SK-N-SH (cell line): ENCODE measurements at regions not wholly inside any gene's neighbourhood (a gene's known extent, or its start where the extent isn't known, plus 50 kb on each side); places are given as distances from the start of the nearest gene placed in this dataset.

Experiments
- CTCF ChIA-PET: fragments of 300-600, 350-600 bp; formaldehyde crosslinking; extraction: SDS; loops from one replicate; lab custom pipeline; 2021; lab: Yijun Ruan, JAX
- POLR2A ChIA-PET: fragments of 350-600 bp; sonication (Branson Sonifier 250); formaldehyde crosslinking; extraction: SDS; loops from one replicate; lab custom pipeline; 2020; ENCODE audit warnings: antibody characterized with exemption, inconsistent platforms; lab: Yijun Ruan, JAX
- DNase-seq: peaks from one replicate; pipeline ENCODE4 v3.0.0; 2012
- H2AFZ ChIP-seq: fragments of 200-600 bp; sonication (generic); 2 replicates; pipeline ENCODE4 v1.8.1; 2016; ENCODE audit warnings: antibody characterized with exemption, mild to moderate bottlenecking, low read depth
- H3F3A ChIP-seq: fragments of 200-600 bp; sonication (generic); replicated peaks from 2 replicates; pipeline ENCODE3; 2016; ENCODE audit warnings: antibody characterized with exemption, mild to moderate bottlenecking; ENCODE audit not compliant: insufficient read depth
- H3K27ac ChIP-seq, 2 experiments: fragments of 200-500 bp in 1 of 2; fragments of 200-600 bp in 1 of 2; sonication (Bioruptor generic) in 1 of 2; sonication (generic), shearing (Covaris generic) in 1 of 2; 2 replicates each; pipeline versions ENCODE4 v1.5.1 to v1.6.1; 2014 to 2016; ENCODE audit warnings: low read depth in 2 of 2, inconsistent platforms in 1 of 2, low read length in 1 of 2, mild to moderate bottlenecking in 1 of 2, mixed read lengths in 1 of 2
- H3K27me3 ChIP-seq: fragments of 200-600 bp; sonication (generic), shearing (Covaris generic); 2 replicates; pipeline ENCODE4 v1.6.1; 2016; ENCODE audit warnings: mixed run types; ENCODE audit not compliant: insufficient read depth
- H3K36me3 ChIP-seq, 2 experiments: fragments of 200-500 bp in 1 of 2; fragments of 200-600 bp in 1 of 2; sonication (Bioruptor generic) in 1 of 2; sonication (generic) in 1 of 2; replicated peaks in 1 of 2; 2 replicates each; pipeline versions ENCODE3 to v1.5.1; 2014 to 2016; ENCODE audit warnings: low read length in 1 of 2, mild to moderate bottlenecking in 1 of 2; ENCODE audit not compliant: insufficient read depth in 2 of 2, control insufficient read depth in 1 of 2
- H3K4me1 ChIP-seq, 2 experiments: fragments of 200-500 bp in 1 of 2; fragments of 200-600 bp in 1 of 2; sonication (Bioruptor generic) in 1 of 2; sonication (generic), shearing (Covaris generic) in 1 of 2; 2 replicates each; pipeline versions ENCODE4 v1.5.1 to v1.6.1; 2014 to 2016; ENCODE audit warnings: low read depth in 1 of 2, low read length in 1 of 2, mixed run types in 1 of 2; ENCODE audit not compliant: insufficient read depth in 2 of 2, control insufficient read depth in 1 of 2
- H3K4me2 ChIP-seq: fragments of 200-600 bp; sonication (generic), shearing (Covaris generic); 2 replicates; pipeline ENCODE4 v1.6.1; 2017; ENCODE audit warnings: mixed run types
- H3K4me3 ChIP-seq, 2 experiments: fragments of 200-500 bp in 1 of 2; fragments of 200-600 bp in 1 of 2; sonication (Bioruptor generic) in 1 of 2; sonication (generic), shearing (Covaris generic) in 1 of 2; 2 replicates each; pipeline versions ENCODE4 v1.5.1 to v1.8.1; 2014 to 2016; ENCODE audit warnings: low read depth in 2 of 2, inconsistent platforms in 1 of 2, low read length in 1 of 2, mild to moderate bottlenecking in 1 of 2, mixed read lengths in 1 of 2, moderate library complexity in 1 of 2
- H3K79me2 ChIP-seq: fragments of 200-600 bp; sonication (generic); 2 replicates; pipeline ENCODE4 v1.8.1; 2017; ENCODE audit warnings: mild to moderate bottlenecking; ENCODE audit not compliant: insufficient read depth
- H3K9ac ChIP-seq: fragments of 200-600 bp; sonication (generic); 2 replicates; pipeline ENCODE4 v1.6.1; 2017; ENCODE audit warnings: mixed run types
- H3K9me2 ChIP-seq: fragments of 200-600 bp; sonication (generic); 2 replicates; pipeline ENCODE4 v1.6.1; 2017; ENCODE audit warnings: mixed run types
- H3K9me3 ChIP-seq: fragments of 200-600 bp; sonication (generic); 2 replicates; pipeline ENCODE4 v1.6.1; 2017; ENCODE audit warnings: mixed run types, mild to moderate bottlenecking, moderate library complexity
- H4K20me1 ChIP-seq: fragments of 200-600 bp; sonication (generic); 2 replicates; pipeline ENCODE4 v1.6.1; 2017; ENCODE audit warnings: mild to moderate bottlenecking, mixed run types; ENCODE audit not compliant: insufficient read depth
- CHD2 ChIP-seq: fragments of 150-350 bp; IDR thresholded peaks from 2 replicates; pipeline ENCODE4 v1.6.1; 2018; ENCODE audit warnings: low read length; ENCODE audit not compliant: partially characterized antibody
- ELF1 ChIP-seq: IDR thresholded peaks from 2 replicates; pipeline ENCODE4 v1.4.0; 2012
- EZH2phosphoT487 ChIP-seq: fragments of 200-600 bp; sonication (generic); IDR thresholded peaks from 2 replicates; pipeline ENCODE4 v1.6.1; 2017; ENCODE audit warnings: low read depth, mixed run types, mild to moderate bottlenecking, antibody characterized with exemption, moderate library complexity, borderline replicate concordance
- FOXM1 ChIP-seq: IDR thresholded peaks from 2 replicates; pipeline ENCODE4 v1.4.0; 2012; ENCODE audit warnings: low read depth, mild to moderate bottlenecking
- GATA2 ChIP-seq: sonication (generic); formaldehyde crosslinking; IDR thresholded peaks from 2 replicates; pipeline ENCODE4 v1.5.0; 2020; ENCODE audit warnings: mild to moderate bottlenecking, missing genetic modification reagents
- NRF1 ChIP-seq: IDR thresholded peaks from 2 replicates; pipeline ENCODE4 v1.6.1; 2012; ENCODE audit warnings: low read depth, mild to moderate bottlenecking, low read length
- POLR2AphosphoS5 ChIP-seq: IDR thresholded peaks from 2 replicates; pipeline ENCODE4 v1.6.1; 2012; ENCODE audit warnings: low read depth, low read length
- RAD21 ChIP-seq: IDR thresholded peaks from 2 replicates; pipeline ENCODE4 v1.6.1; 2012; ENCODE audit warnings: mild to moderate bottlenecking, low read length
- RCOR1 ChIP-seq: fragments of 150-350 bp; IDR thresholded peaks from 2 replicates; pipeline ENCODE4 v1.6.1; 2017; ENCODE audit warnings: antibody characterized with exemption, low read length
- SMC3 ChIP-seq: IDR thresholded peaks from 2 replicates; pipeline ENCODE4 v1.6.1; 2012; ENCODE audit warnings: low read depth, low read length, improper control_type of control experiment
- TCF12 ChIP-seq: IDR thresholded peaks from 2 replicates; pipeline ENCODE4 v1.4.0; 2012
- YY1 ChIP-seq: IDR thresholded peaks from 2 replicates; pipeline ENCODE4 v1.4.0; 2012; ENCODE audit warnings: low read depth, mild to moderate bottlenecking
- TF ChIP-seq, protein P1 (sequence below): IDR thresholded peaks from 2 replicates; pipeline ENCODE4 v1.4.0; 2012; ENCODE audit warnings: low read depth, borderline replicate concordance
- TF ChIP-seq, protein P2 (sequence below): fragments of 150-350 bp; IDR thresholded peaks from 2 replicates; pipeline ENCODE4 v1.6.1; 2017; ENCODE audit warnings: antibody characterized with exemption, low read length, low read depth, borderline replicate concordance

DNA sequence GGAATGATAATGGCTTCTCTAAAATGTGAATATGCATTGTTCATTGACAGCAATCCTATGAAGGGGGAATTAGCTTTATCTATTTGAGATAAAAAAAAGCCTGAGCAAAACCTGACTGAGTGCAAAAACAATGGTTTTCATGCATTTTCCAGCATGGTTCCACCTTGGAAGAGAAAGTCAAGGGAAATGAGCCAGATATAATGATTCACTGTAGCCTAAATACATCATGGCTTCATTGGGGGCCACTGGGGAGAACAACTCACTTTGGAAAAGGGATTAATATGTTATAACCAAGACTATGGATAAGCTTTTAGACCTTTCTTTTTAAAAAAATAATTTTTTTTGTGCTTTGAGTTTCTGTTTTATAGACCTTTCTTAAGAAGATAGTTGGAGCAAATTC, 679.7 kb downstream of the NYAP2 start (continued):
- TF ChIP-seq GATA2 (CRISPR knock-in tag) (no peak), POLR2AphosphoS5 (no peak), RAD21 (no peak), FOXM1 (no peak), YY1 (no peak), ELF1 (no peak)
- TF ChIP-seq, protein P1, sequence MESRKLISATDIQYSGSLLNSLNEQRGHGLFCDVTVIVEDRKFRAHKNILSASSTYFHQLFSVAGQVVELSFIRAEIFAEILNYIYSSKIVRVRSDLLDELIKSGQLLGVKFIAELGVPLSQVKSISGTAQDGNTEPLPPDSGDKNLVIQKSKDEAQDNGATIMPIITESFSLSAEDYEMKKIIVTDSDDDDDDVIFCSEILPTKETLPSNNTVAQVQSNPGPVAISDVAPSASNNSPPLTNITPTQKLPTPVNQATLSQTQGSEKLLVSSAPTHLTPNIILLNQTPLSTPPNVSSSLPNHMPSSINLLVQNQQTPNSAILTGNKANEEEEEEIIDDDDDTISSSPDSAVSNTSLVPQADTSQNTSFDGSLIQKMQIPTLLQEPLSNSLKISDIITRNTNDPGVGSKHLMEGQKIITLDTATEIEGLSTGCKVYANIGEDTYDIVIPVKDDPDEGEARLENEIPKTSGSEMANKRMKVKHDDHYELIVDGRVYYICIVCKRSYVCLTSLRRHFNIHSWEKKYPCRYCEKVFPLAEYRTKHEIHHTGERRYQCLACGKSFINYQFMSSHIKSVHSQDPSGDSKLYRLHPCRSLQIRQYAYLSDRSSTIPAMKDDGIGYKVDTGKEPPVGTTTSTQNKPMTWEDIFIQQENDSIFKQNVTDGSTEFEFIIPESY: no peak

DNA sequence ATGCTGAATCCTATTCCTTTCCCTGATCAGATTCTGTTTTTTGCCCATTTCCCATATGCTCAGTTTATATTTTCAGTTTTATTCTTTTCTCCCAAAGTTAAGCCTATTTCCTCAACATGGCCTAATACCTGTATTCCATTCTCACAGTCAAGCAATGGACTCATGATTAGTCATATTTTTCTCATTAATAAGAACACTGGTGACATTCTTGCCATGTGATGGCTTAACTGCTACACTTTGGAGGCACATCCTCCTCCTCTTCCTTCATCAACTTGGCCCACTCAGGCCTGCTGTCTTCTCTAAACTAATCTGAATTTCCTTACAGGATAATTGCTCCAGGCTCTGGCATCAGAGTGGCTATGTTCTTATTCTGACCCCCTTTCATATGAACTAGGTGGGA, 679.2 kb downstream of the NYAP2 start:
- no peak for DNase-seq
- Histone ChIP-seq H3K27ac (peak overlapping the region in 1 of 2 experiments; percentile 78; a peak in 2 of 4 replicates), H3K9ac (no peak overlapping the region), H3K4me2 (peak overlapping the region; percentile 16; the same call in 1 of the 2 replicates), H3K79me2 (no peaks in the 10 kb centered on the region), H3F3A (peaks cover 19% of the 10 kb centered on the region), H3K27me3 (no peaks in the 10 kb centered on the region), H3K4me1 (no peaks in the 10 kb centered on the region)
- no peak for TF ChIP-seq CHD2
- TF ChIP-seq SMC3: no peak
- no peak for TF ChIP-seq TCF12
- no peak for TF ChIP-seq RAD21
- TF ChIP-seq, all 33 proteins: peak for 0
- Histone ChIP-seq H3K9me3 (no peaks in the 10 kb centered on the region), H3K9me2 (no peaks in the 10 kb centered on the region), H2AFZ (no peak overlapping the region), H3K36me3 (no peaks in the 10 kb centered on the region), H4K20me1 (no peaks in the 10 kb centered on the region), H3K4me3 (no peak overlapping the region)
- CTCF ChIA-PET: no interaction called here
- POLR2A ChIA-PET: no interaction called here

DNA sequence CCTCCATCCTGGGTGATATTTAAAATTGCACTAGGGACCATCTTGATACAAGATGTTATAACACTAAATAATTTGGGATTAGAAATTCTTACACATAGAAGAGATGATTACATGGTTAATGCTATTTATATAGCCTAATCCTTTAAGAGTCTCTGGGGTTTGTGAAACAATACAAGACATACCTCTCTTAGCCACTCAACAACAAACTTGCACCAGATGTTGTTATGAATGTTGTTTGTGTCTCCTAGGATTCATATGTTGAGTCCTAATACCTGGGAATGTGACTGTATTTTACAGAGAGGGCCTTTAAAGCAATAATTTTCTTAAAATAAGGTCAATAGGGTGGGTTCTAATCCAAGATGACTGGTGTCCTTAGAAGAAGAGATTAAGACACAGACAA, 678.3 kb downstream of the NYAP2 start:
- TF ChIP-seq ELF1 (no peak), RCOR1 (no peak), NRF1 (no peak), EZH2phosphoT487 (no peak), CHD2 (no peak)
- TF ChIP-seq, protein P2, sequence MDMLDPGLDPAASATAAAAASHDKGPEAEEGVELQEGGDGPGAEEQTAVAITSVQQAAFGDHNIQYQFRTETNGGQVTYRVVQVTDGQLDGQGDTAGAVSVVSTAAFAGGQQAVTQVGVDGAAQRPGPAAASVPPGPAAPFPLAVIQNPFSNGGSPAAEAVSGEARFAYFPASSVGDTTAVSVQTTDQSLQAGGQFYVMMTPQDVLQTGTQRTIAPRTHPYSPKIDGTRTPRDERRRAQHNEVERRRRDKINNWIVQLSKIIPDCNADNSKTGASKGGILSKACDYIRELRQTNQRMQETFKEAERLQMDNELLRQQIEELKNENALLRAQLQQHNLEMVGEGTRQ: no peak
- DNase-seq: no peak
- Histone ChIP-seq H3F3A (peaks cover 19% of the 10 kb centered on the region), H3K9me3 (no peaks in the 10 kb centered on the region), H3K27ac (peak overlapping the region in 1 of 2 experiments; percentile 78; a peak in 1 of 4 replicates), H3K36me3 (no peaks in the 10 kb centered on the region), H3K4me3 (no peak overlapping the region), H4K20me1 (no peaks in the 10 kb centered on the region), H3K27me3 (no peaks in the 10 kb centered on the region), H2AFZ (no peak overlapping the region), H3K4me1 (no peaks in the 10 kb centered on the region), H3K4me2 (no peak overlapping the region), H3K9me2 (no peaks in the 10 kb centered on the region), H3K79me2 (no peaks in the 10 kb centered on the region), H3K9ac (no peak overlapping the region)
- ChIA-PET POLR2A (no interaction called here), CTCF (no interaction called here)
